Neuronal stem cell (in vitro differentiated cells): ENCODE measurements at regions not wholly inside any gene's neighbourhood (a gene's known extent, or its start where the extent isn't known, plus 50 kb on each side); places are given as distances from the start of the nearest gene placed in this dataset.

ENCODE experiments used
- DNase-seq: peaks from one replicate; pipeline ENCODE4 v3.0.0-alpha.2; 2013; ENCODE audit warnings: low spot score
- H2AFZ ChIP-seq: one replicate; pipeline ENCODE4 v1.6.1; 2013; ENCODE audit warnings: mild to moderate bottlenecking, low read length, inconsistent platforms
- H2AK5ac ChIP-seq: 2 replicates; pipeline ENCODE4 v1.6.1; 2013; ENCODE audit warnings: low read depth, mild to moderate bottlenecking, inconsistent platforms, low read length, moderate library complexity, mixed read lengths
- H2BK120ac ChIP-seq: 2 replicates; pipeline ENCODE4 v1.6.1; 2013; ENCODE audit warnings: low read depth, mild to moderate bottlenecking, inconsistent platforms, low read length, moderate library complexity, mixed read lengths
- H2BK12ac ChIP-seq: one replicate; pipeline ENCODE4 v1.6.1; 2013; ENCODE audit warnings: low read length, inconsistent platforms
- H2BK15ac ChIP-seq: 2 replicates; pipeline ENCODE4 v1.6.1; 2013; ENCODE audit warnings: mild to moderate bottlenecking, low read length, inconsistent platforms, mixed read lengths
- H2BK5ac ChIP-seq: one replicate; pipeline ENCODE4 v1.6.1; 2013; ENCODE audit warnings: inconsistent platforms, mild to moderate bottlenecking, low read length, moderate library complexity
- H3K14ac ChIP-seq: one replicate; pipeline ENCODE4 v1.6.1; 2013; ENCODE audit warnings: low read length, inconsistent platforms
- H3K18ac ChIP-seq: 2 replicates; pipeline ENCODE4 v1.6.1; 2013; ENCODE audit warnings: low read length, inconsistent platforms
- H3K23ac ChIP-seq: 2 replicates; pipeline ENCODE4 v1.6.1; 2013; ENCODE audit warnings: low read depth, mild to moderate bottlenecking, mixed read lengths, low read length, inconsistent platforms; ENCODE audit not compliant: poor library complexity
- H3K27ac ChIP-seq: replicated peaks from 3 replicates; pipeline ENCODE4 v1.5.1; 2013; ENCODE audit warnings: low read length, inconsistent platforms
- H3K27me3 ChIP-seq, 3 experiments: 2 replicates each; pipeline ENCODE4 v1.6.1; 2013; ENCODE audit warnings: low read length in 3 of 3, mild to moderate bottlenecking in 2 of 3, inconsistent platforms in 1 of 3, low read depth in 1 of 3, mixed read lengths in 1 of 3, moderate library complexity in 1 of 3; ENCODE audit not compliant: control insufficient read depth in 3 of 3, insufficient read depth in 3 of 3
- H3K36me3 ChIP-seq, 2 donors: replicated peaks in 1 of 2; 2 replicates each; pipeline ENCODE4 v1.6.1; 2013; ENCODE audit warnings: low read length in 2 of 2; ENCODE audit not compliant: control insufficient read depth in 2 of 2, insufficient read depth in 2 of 2
- H3K4ac ChIP-seq: 2 replicates; pipeline ENCODE4 v1.6.1; 2013; ENCODE audit warnings: inconsistent platforms, mild to moderate bottlenecking, low read length, moderate library complexity
- H3K4me1 ChIP-seq, 2 donors: 1 replicate in 1 of 2; 2 replicates in 1 of 2; pipeline ENCODE4 v1.6.1; 2013; ENCODE audit warnings: low read length in 2 of 2, low read depth in 1 of 2; ENCODE audit not compliant: control insufficient read depth in 2 of 2, insufficient read depth in 1 of 2
- H3K4me2 ChIP-seq: one replicate; pipeline ENCODE4 v1.6.1; 2013; ENCODE audit warnings: mild to moderate bottlenecking, low read length, inconsistent platforms; ENCODE audit not compliant: insufficient read depth, poor library complexity, severe bottlenecking
- H3K4me3 ChIP-seq, 2 donors: 2 replicates each; pipeline ENCODE4 v1.5.1; 2013; ENCODE audit warnings: low read length in 2 of 2, mild to moderate bottlenecking in 2 of 2, inconsistent platforms in 1 of 2, moderate library complexity in 1 of 2
- H3K79me1 ChIP-seq: one replicate; pipeline ENCODE4 v1.6.1; 2013; ENCODE audit warnings: low read depth, mild to moderate bottlenecking, inconsistent platforms, low read length, moderate library complexity
- H3K9ac ChIP-seq: one replicate; pipeline ENCODE4 v1.6.1; 2013; ENCODE audit warnings: mild to moderate bottlenecking, low read depth, low read length, inconsistent platforms; ENCODE audit not compliant: poor library complexity
- H3K9me3 ChIP-seq, 2 donors: replicated peaks in 1 of 2; 2 replicates each; pipeline versions ENCODE3 to v1.6.1; 2013; ENCODE audit warnings: low read length in 2 of 2, mild to moderate bottlenecking in 2 of 2, inconsistent platforms in 1 of 2, low read depth in 1 of 2, mixed read lengths in 1 of 2, moderate library complexity in 1 of 2; ENCODE audit not compliant: control insufficient read depth in 2 of 2, insufficient read depth in 1 of 2
- H4K8ac ChIP-seq: one replicate; pipeline ENCODE4 v1.6.1; 2013; ENCODE audit warnings: low read depth, mild to moderate bottlenecking, inconsistent platforms, low read length, moderate library complexity
- H4K91ac ChIP-seq: one replicate; pipeline ENCODE4 v1.6.1; 2013; ENCODE audit warnings: low read length, low read depth, mild to moderate bottlenecking, inconsistent platforms; ENCODE audit not compliant: poor library complexity
- WGBS, 2 donors: extraction: QIAGEN DNeasy Blood & Tissue Kit; methylation state at CpG; one replicate each; pipeline ENCODE4 v1.1.7; 2013; ENCODE audit warnings: missing lambda C conversion rate in 2 of 2, mixed read lengths in 1 of 2; ENCODE audit not compliant: insufficient read length in 2 of 2, insufficient replicate concordance in 1 of 2; ENCODE audit errors: extremely low coverage in 2 of 2; 5-methylcytosine and 5-hydroxymethylcytosine counted together

- Histone ChIP-seq H3K23ac (no peak overlapping the region), H2AK5ac (no peak overlapping the region), H3K4me2 (no peak overlapping the region), H3K27ac (no peak overlapping the region), H3K4me1 (peaks cover 0 to 4% of the 10 kb centered on the region in 2 donors), H3K4ac (no peak overlapping the region), H3K27me3 (peaks cover 0 to 12% (median 1%) of the 10 kb centered on the region in 3 experiments), H3K9me3 (peaks cover 0 to 5% of the 10 kb centered on the region in 2 donors), H3K18ac (peak overlapping the region; percentile 15), H3K79me1 (no peaks in the 10 kb centered on the region), H2BK5ac (no peak overlapping the region), H3K4me3 (no peak overlapping the region), H2BK12ac (no peak overlapping the region), H4K8ac (no peak overlapping the region), H4K91ac (no peak overlapping the region), H2BK15ac (no peak overlapping the region), H2BK120ac (no peak overlapping the region), H3K9ac (no peak overlapping the region), H2AFZ (no peak overlapping the region), H3K14ac (no peak overlapping the region), H3K36me3 (peaks cover 0 to 3% of the 10 kb centered on the region in 2 donors)
- WGBS, 2 donors = no CpG with 5 or more reads among the region's 21 CpGs
- no peak for DNase-seq
Observed at GRCh38 chr17:74080656-74081582, 122.6 kb upstream of the RPL38 start.

DNA sequence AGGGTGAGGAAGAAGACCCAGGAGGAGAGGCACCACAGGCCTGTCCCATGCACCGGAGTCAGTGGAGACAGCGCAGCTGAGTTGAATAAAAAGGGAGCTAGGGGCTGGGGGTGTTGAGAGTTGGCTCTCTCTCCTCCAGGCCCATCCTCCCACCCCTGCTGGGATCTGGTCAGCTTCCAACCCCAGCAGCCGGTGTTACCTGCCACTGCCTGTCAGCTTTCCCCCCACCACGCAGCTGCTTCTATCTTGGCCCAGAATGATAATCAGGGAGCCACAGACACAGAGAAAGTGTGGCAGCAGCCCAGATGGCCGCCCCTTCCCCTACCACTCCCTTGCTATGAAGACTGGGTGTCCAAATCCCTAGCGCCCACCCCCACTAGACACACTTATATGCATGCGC, 120.6 kb upstream of the RPL38 start:
- H4K91ac ChIP-seq = no peak overlapping the region
- H3K4me3 ChIP-seq = no peak overlapping the region
- no peak overlapping the region for H3K27ac ChIP-seq
- H3K23ac ChIP-seq = no peak overlapping the region
- DNase-seq = no peak
- no peak overlapping the region for H4K8ac ChIP-seq
- H3K79me1 ChIP-seq = no peaks in the 10 kb centered on the region
- no peaks in the 10 kb centered on the region for H3K36me3 ChIP-seq
- H3K4me1 ChIP-seq = peaks cover 0 to 4% of the 10 kb centered on the region in 2 donors
- H3K9ac ChIP-seq = no peak overlapping the region
- H3K14ac ChIP-seq = no peak overlapping the region
- no peak overlapping the region for H3K4me2 ChIP-seq
- no peak overlapping the region for H2BK12ac ChIP-seq
- no CpG with 5 or more reads among the region's 7 CpGs for WGBS, 2 donors
- H2BK120ac ChIP-seq = no peak overlapping the region
- no peak overlapping the region for H3K4ac ChIP-seq
- peak overlapping the region; percentile 45 for H2AK5ac ChIP-seq
- H3K27me3 ChIP-seq = peaks cover 0 to 12% (median 0%) of the 10 kb centered on the region in 3 experiments
- no peak overlapping the region for H2AFZ ChIP-seq
- no peaks in the 10 kb centered on the region for H3K9me3 ChIP-seq
- H2BK5ac ChIP-seq = no peak overlapping the region
- H3K18ac ChIP-seq = peak overlapping the region; percentile 32
- H2BK15ac ChIP-seq = peak overlapping the region; percentile 44

DNA sequence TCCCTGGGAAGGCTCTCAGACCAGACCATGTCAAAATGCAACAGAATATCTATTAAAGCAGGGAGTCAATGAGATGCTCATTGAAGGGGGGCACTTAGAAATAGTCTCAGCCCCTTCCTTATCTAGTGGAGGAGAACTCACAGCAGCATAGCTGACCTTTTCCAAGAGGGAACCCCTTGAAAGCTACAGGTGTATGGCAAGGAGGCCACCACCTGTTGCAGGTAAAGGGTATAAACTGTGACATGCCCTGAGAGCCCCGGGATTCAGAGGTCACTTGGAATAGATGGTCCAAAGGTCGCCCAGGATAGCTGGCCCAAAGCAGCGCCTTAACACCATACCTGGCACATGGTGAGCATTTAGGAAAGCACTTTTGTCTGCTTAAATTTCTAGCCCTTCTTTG, 120.2 kb upstream of the RPL38 start:
- no peak overlapping the region for H3K18ac ChIP-seq
- DNase-seq = no peak
- H3K4me1 ChIP-seq = peaks cover 0 to 4% of the 10 kb centered on the region in 2 donors
- H2AK5ac ChIP-seq = no peak overlapping the region
- H2BK120ac ChIP-seq = no peak overlapping the region
- peaks cover 0 to 2% of the 10 kb centered on the region in 2 donors for H3K9me3 ChIP-seq
- no peak overlapping the region for H3K27ac ChIP-seq
- H3K4me2 ChIP-seq = no peak overlapping the region
- WGBS, 2 donors = no CpG with 5 or more reads among the region's 3 CpGs
- no peak overlapping the region for H3K14ac ChIP-seq
- no peak overlapping the region for H2BK5ac ChIP-seq
- no peak overlapping the region for H2AFZ ChIP-seq
- no peaks in the 10 kb centered on the region for H3K36me3 ChIP-seq
- no peak overlapping the region for H3K23ac ChIP-seq
- no peak overlapping the region for H2BK15ac ChIP-seq
- no peak overlapping the region for H3K9ac ChIP-seq
- H3K4me3 ChIP-seq = no peak overlapping the region
- H3K27me3 ChIP-seq = peaks cover 0 to 15% (median 0%) of the 10 kb centered on the region in 3 experiments
- no peak overlapping the region for H3K4ac ChIP-seq
- no peaks in the 10 kb centered on the region for H3K79me1 ChIP-seq
- H4K91ac ChIP-seq = no peak overlapping the region
- no peak overlapping the region for H4K8ac ChIP-seq
- no peak overlapping the region for H2BK12ac ChIP-seq

DNA sequence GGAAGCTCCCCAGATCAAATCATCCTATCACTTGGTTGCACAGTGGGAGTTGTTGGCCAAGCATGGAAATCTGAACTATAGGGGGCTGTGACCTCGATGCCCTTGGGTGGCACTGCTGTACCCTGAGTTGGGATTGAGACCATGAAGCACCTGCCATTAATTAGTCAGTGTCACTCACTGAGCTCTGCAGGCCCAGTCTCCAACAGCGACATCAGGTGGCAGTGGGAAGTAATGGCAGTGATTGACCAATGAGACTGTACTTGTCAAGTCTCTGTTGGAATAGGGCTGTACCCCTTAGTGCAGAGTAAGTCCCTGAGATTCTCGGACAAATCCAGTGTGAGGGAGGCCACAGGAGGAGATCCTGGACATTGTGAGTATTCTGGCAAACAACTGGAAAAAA, 118.0 kb upstream of the RPL38 start:
- DNase-seq = no peak
- H3K4me1 ChIP-seq = no peaks in the 10 kb centered on the region
- H3K14ac ChIP-seq = no peak overlapping the region
- no peak overlapping the region for H2AK5ac ChIP-seq
- H2BK5ac ChIP-seq = no peak overlapping the region
- no peak overlapping the region for H2AFZ ChIP-seq
- no peak overlapping the region for H3K4ac ChIP-seq
- H3K27me3 ChIP-seq = peaks cover 0 to 14% (median 0%) of the 10 kb centered on the region in 3 experiments
- H4K91ac ChIP-seq = no peak overlapping the region
- H2BK12ac ChIP-seq = no peak overlapping the region
- no peak overlapping the region for H3K27ac ChIP-seq
- H3K9ac ChIP-seq = no peak overlapping the region
- no peak overlapping the region for H3K4me3 ChIP-seq
- H3K79me1 ChIP-seq = no peaks in the 10 kb centered on the region
- H3K36me3 ChIP-seq = no peaks in the 10 kb centered on the region
- no peak overlapping the region for H2BK120ac ChIP-seq
- no peak overlapping the region for H3K18ac ChIP-seq
- WGBS, 2 donors = no CpG with 5 or more reads among the region's 3 CpGs
- no peak overlapping the region for H3K23ac ChIP-seq
- peaks cover 0 to 2% of the 10 kb centered on the region in 2 donors for H3K9me3 ChIP-seq
- no peak overlapping the region for H2BK15ac ChIP-seq
- H4K8ac ChIP-seq = no peak overlapping the region
- no peak overlapping the region for H3K4me2 ChIP-seq
